Endothelial cell of umbilical vein (primary cell): ENCODE measurements at regions not wholly inside any gene's neighbourhood (a gene's known extent, or its start where the extent isn't known, plus 50 kb on each side); places are given as distances from the start of the nearest gene placed in this dataset.

Source experiments
- CTCF ChIP-seq, 2 donors: IDR thresholded peaks; 1 replicate in 1 of 2; 2 replicates in 1 of 2; pipeline ENCODE4 v1.5.1; 2011; ENCODE audit warnings: low read length in 2 of 2, mild to moderate bottlenecking in 2 of 2, moderate library complexity in 2 of 2, control low read depth in 1 of 2, inconsistent platforms in 1 of 2, low read depth in 1 of 2; ENCODE audit not compliant: insufficient read depth in 1 of 2; ENCODE audit errors: extremely low read depth in 1 of 2
- EZH2 ChIP-seq: IDR thresholded peaks from 2 replicates; pipeline ENCODE4 v1.6.1; 2012; ENCODE audit warnings: borderline replicate concordance, low read depth, mild to moderate bottlenecking, moderate library complexity, low read length, inconsistent platforms; ENCODE audit not compliant: severe bottlenecking
- MAX ChIP-seq: IDR thresholded peaks from 2 replicates; pipeline ENCODE4 v1.6.1; 2011; ENCODE audit not compliant: insufficient read depth, insufficient read length
- POLR2A ChIP-seq: IDR thresholded peaks from 2 replicates; pipeline ENCODE4 v1.6.1; 2012; ENCODE audit warnings: low read depth, mild to moderate bottlenecking, control low read depth, low read length
- POLR2AphosphoS5 ChIP-seq: IDR thresholded peaks from 2 replicates; pipeline ENCODE4 v1.6.1; 2012; ENCODE audit warnings: low read depth, mild to moderate bottlenecking, control low read depth, low read length, moderate library complexity; ENCODE audit not compliant: insufficient read depth

DNA sequence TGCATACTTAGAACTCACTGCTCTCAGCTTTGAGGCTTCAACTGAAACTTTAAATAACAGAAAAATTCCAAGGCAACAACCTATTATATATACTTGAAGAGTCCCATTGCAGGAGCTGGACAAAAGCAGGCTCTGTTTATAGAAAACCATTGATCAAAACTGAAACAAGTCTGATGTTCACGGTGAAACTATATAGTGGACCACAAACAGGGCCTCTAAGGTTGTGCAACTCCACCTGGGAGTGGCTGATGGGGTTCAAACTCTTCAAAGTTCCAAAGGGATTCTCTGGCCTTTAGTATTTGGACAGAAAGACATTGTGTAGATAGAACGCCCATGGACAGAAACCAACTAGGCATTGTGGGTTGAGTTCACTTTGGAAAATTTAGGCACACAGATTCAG, 140.3 kb downstream of the ZC3H11B start:
- TF ChIP-seq CTCF (IDR thresholded peaks at IDR 0.05; ENCODE audit: extremely low read depth in 1 of 2, insufficient read depth in 1 of 2, low read depth in 1 of 2, low read length in 2 of 2): no peak
- no peak for TF ChIP-seq POLR2AphosphoS5
- TF ChIP-seq POLR2A: no peak
- TF ChIP-seq EZH2: no peak
- no peak for TF ChIP-seq MAX
